Right atrium auricular region (tissue), 2 donors: ENCODE measurements at regions not wholly inside any gene's neighbourhood (a gene's known extent, or its start where the extent isn't known, plus 50 kb on each side); places are given as distances from the start of the nearest gene placed in this dataset.

ENCODE experiments used
- DNase-seq: peaks from one replicate; pipeline ENCODE4 v3.0.0-alpha.2; 2019; ENCODE audit warnings: low spot score
- H3K27ac ChIP-seq, 2 donors: fragments of 200-600 bp; sonication (generic); 1 replicate in 1 of 2; 2 replicates in 1 of 2; pipeline ENCODE4 v1.5.1; 2016 to 2019
- H3K27me3 ChIP-seq, 2 donors: fragments of 200-600 bp; sonication (generic); one replicate each; pipeline versions ENCODE4 v1.5.1 to v1.6.0; 2017 to 2019
- H3K36me3 ChIP-seq: fragments of 200-600 bp; sonication (generic); one replicate; pipeline ENCODE4 v1.5.1; 2016
- H3K4me1 ChIP-seq, 2 donors: fragments of 200-600 bp; sonication (generic); one replicate each; pipeline versions ENCODE4 v1.5.1 to v1.6.0; 2017 to 2019
- H3K4me3 ChIP-seq, 2 donors: fragments of 200-600 bp; sonication (generic); 1 replicate in 1 of 2; 2 replicates in 1 of 2; pipeline ENCODE4 v1.5.1; 2017 to 2019; ENCODE audit warnings: mild to moderate bottlenecking in 1 of 2, moderate library complexity in 1 of 2
- H3K9me3 ChIP-seq, 2 donors: fragments of 200-600 bp; sonication (generic); one replicate each; pipeline ENCODE4 v1.5.1; 2019
- TF ChIP-seq, protein P1 (sequence below), 2 donors: fragments of 200-600 bp; sonication (generic); IDR thresholded peaks; one replicate each; pipeline ENCODE4 v1.5.1; 2019; ENCODE audit warnings: antibody characterized with exemption in 2 of 2

GRCh38 chr13:85363504-85363903, 435.7 kb downstream of the SLITRK6 start:
- H3K27ac ChIP-seq: no peak overlapping the region
- DNase-seq: no peak
- H3K4me1 ChIP-seq: no peaks in the 10 kb centered on the region
- TF ChIP-seq, protein P1, sequence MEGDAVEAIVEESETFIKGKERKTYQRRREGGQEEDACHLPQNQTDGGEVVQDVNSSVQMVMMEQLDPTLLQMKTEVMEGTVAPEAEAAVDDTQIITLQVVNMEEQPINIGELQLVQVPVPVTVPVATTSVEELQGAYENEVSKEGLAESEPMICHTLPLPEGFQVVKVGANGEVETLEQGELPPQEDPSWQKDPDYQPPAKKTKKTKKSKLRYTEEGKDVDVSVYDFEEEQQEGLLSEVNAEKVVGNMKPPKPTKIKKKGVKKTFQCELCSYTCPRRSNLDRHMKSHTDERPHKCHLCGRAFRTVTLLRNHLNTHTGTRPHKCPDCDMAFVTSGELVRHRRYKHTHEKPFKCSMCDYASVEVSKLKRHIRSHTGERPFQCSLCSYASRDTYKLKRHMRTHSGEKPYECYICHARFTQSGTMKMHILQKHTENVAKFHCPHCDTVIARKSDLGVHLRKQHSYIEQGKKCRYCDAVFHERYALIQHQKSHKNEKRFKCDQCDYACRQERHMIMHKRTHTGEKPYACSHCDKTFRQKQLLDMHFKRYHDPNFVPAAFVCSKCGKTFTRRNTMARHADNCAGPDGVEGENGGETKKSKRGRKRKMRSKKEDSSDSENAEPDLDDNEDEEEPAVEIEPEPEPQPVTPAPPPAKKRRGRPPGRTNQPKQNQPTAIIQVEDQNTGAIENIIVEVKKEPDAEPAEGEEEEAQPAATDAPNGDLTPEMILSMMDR (IDR thresholded peaks at IDR 0.05): no peak
- H3K36me3 ChIP-seq: no peaks in the 10 kb centered on the region
- H3K4me3 ChIP-seq: no peak overlapping the region
- no peaks in the 10 kb centered on the region for H3K9me3 ChIP-seq
- no peaks in the 10 kb centered on the region for H3K27me3 ChIP-seq

DNA sequence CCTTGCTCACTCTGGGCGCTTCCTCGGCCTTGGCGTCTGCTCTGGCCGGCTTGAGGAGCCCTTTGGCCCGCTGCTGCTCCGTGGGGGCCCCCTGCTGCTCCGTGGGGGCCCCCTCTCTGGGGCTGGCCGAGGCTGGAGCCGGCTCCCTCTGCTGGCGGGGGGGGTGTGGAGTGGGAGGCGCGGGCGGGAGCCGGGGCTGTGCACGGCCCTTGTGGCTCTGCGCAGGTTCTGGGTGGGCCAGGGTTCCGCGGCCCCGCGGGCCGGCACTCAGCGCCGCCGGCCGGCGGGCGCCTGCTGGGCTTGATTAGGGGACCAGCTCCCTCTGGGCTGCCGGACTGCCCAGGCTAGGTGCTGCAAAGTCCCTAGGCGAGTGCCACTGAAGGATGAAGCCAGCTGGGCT, 436.2 kb downstream of the SLITRK6 start:
- Histone ChIP-seq H3K4me1 (no peaks in the 10 kb centered on the region), H3K27me3 (no peaks in the 10 kb centered on the region), H3K27ac (no peak overlapping the region), H3K9me3 (peaks cover 0 to 2% of the 10 kb centered on the region in 2 donors), H3K4me3 (no peak overlapping the region), H3K36me3 (no peaks in the 10 kb centered on the region)
- TF ChIP-seq, protein P1 (IDR thresholded peaks at IDR 0.05): no peak
- DNase-seq: no peak

GRCh38 chr13:85347251-85347650, 452.0 kb downstream of the SLITRK6 start:
- no peak overlapping the region for H3K27ac ChIP-seq
- no peak overlapping the region for H3K4me3 ChIP-seq
- H3K9me3 ChIP-seq: no peaks in the 10 kb centered on the region
- H3K36me3 ChIP-seq: no peaks in the 10 kb centered on the region
- no peaks in the 10 kb centered on the region for H3K4me1 ChIP-seq
- TF ChIP-seq, protein P1 (IDR thresholded peaks at IDR 0.05): no peak
- no peak for DNase-seq
- no peaks in the 10 kb centered on the region for H3K27me3 ChIP-seq

DNA sequence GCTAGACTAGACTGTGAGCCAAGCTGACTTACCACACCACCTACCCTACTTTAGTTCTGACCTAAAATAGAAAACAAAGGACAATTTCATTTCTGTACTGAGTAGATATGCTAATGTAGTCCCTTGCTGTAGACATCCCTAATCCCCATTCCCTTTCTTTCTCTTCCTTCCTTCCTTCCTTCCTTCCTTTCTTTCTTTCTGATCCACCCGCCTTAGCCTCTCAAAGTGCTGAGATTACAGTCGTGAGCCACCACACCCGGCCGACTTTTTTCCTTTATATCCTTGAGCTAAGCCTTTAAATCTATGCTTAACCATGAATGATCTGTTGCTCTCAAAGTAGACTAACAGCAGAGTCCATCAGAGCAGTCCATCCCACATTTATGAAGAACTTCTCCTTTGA, 465.0 kb downstream of the SLITRK6 start:
- no peaks in the 10 kb centered on the region for H3K36me3 ChIP-seq
- TF ChIP-seq, protein P1 (IDR thresholded peaks at IDR 0.05): no peak
- H3K27ac ChIP-seq: no peak overlapping the region

DNA sequence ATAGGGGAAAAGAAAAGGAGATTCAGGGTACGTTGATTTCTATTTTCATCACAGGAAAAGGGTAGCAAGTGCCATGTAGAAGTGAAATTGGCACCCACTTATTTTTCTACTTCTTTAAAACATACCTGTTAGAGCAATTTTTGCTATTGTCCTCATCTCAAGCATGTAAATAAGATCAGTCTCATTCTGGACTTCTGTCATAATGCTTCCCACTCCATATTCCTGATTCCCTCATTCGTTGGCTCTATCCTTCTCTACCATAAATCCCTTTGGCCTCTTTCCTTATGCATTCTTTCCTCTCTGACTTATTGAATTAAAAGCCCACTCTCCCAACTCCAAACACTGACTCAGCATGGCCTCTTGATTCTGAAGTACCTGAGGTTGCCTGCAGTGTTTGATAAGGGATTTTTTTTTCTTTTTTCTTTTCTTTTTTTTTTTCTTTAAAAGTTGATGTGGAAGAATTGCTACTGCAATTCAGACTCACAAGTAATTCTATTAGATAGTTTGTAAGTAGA, 465.7 kb downstream of the SLITRK6 start:
- H3K4me1 ChIP-seq: no peaks in the 10 kb centered on the region
- no peak overlapping the region for H3K27ac ChIP-seq
- H3K36me3 ChIP-seq: no peaks in the 10 kb centered on the region
- TF ChIP-seq, protein P1 (IDR thresholded peaks at IDR 0.05): no peak
- peaks cover 0 to 3% of the 10 kb centered on the region in 2 donors for H3K9me3 ChIP-seq
- H3K4me3 ChIP-seq: no peak overlapping the region
- DNase-seq: no peak
- no peaks in the 10 kb centered on the region for H3K27me3 ChIP-seq

More for the DNA sequence above, 465.0 kb downstream of the SLITRK6 start:
- H3K9me3 ChIP-seq: peaks cover 0 to 6% of the 10 kb centered on the region in 2 donors
- H3K4me3 ChIP-seq: no peak overlapping the region
- no peaks in the 10 kb centered on the region for H3K27me3 ChIP-seq
- DNase-seq: no peak
- no peaks in the 10 kb centered on the region for H3K4me1 ChIP-seq

DNA sequence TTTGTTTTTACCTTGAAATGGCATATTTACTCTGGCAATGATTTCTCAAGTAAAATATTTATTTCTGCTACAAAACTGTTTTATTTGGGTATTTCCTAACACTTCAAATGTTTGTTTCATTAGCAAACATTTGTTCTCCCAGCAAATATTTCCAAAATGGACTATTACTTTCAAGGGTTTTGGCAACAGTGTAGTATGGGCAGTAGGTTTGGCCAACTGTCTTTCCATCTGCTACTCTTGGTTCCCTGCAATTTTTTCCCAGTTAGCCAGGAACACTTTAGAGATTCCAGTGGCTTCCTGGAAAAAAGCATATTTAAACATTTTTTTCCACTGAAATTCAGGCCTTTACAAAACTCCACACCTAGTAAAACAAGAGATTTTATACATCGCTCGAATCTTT, 466.6 kb downstream of the SLITRK6 start:
- Histone ChIP-seq H3K9me3 (no peaks in the 10 kb centered on the region), H3K36me3 (no peaks in the 10 kb centered on the region), H3K27ac (no peak overlapping the region), H3K4me1 (no peaks in the 10 kb centered on the region), H3K4me3 (no peak overlapping the region), H3K27me3 (no peaks in the 10 kb centered on the region)
- TF ChIP-seq, protein P1 (IDR thresholded peaks at IDR 0.05): no peak
- no peak for DNase-seq
